GM18907 (cell line): ENCODE measurements at regions not wholly inside any gene's neighbourhood (a gene's known extent, or its start where the extent isn't known, plus 50 kb on each side); places are given as distances from the start of the nearest gene placed in this dataset.
A peak's percentile ranks its signal among the peaks of the same experiment; 100 is the strongest.

ENCODE experiments used
- ATAC-seq: cut with Tn5 transposase; IDR thresholded peaks from one replicate; pipeline ENCODE4 v1.9.1; 2021; ENCODE audit warnings: mild to moderate bottlenecking, moderate library complexity; ENCODE audit not compliant: unreplicated experiment

GRCh38 chr12:76611533-76611932, 52.0 kb upstream of the OSBPL8 start:
- ATAC-seq = no peak

GRCh38 chr12:76614364-76614763, 54.8 kb upstream of the OSBPL8 start:
- no peak for ATAC-seq

- no peak for ATAC-seq
Observed at GRCh38 chr12:76618031-76618430, 58.5 kb upstream of the OSBPL8 start.

- ATAC-seq = peak; percentile 89
Observed at GRCh38 chr12:76621582-76622024, 62.0 kb upstream of the OSBPL8 start.

- no peak for ATAC-seq
Observed at GRCh38 chr12:76622351-76622750, 62.8 kb upstream of the OSBPL8 start.

- no peak for ATAC-seq
Observed at GRCh38 chr12:76622915-76623314, 63.3 kb upstream of the OSBPL8 start.

- no peak for ATAC-seq
Observed at GRCh38 chr12:76623931-76624330, 64.4 kb upstream of the OSBPL8 start.

- no peak for ATAC-seq
Observed at GRCh38 chr12:76627346-76628135, 68.0 kb upstream of the OSBPL8 start.

GRCh38 chr12:76628745-76629144, 69.2 kb upstream of the OSBPL8 start:
- ATAC-seq = no peak

GRCh38 chr12:76631741-76632140, 72.2 kb upstream of the OSBPL8 start:
- ATAC-seq = no peak

- no peak for ATAC-seq
Observed at GRCh38 chr12:76633415-76633814, 73.8 kb upstream of the OSBPL8 start.

- no peak for ATAC-seq
Observed at GRCh38 chr12:76634133-76634532, 74.6 kb upstream of the OSBPL8 start.

- no peak for ATAC-seq
Observed at GRCh38 chr12:76636121-76636692, 76.6 kb upstream of the OSBPL8 start.

- no peak for ATAC-seq
Observed at GRCh38 chr12:76637807-76638206, 78.2 kb upstream of the OSBPL8 start.

GRCh38 chr12:76639646-76640045, 80.1 kb upstream of the OSBPL8 start:
- no peak for ATAC-seq

- no peak for ATAC-seq
Observed at GRCh38 chr12:76641073-76641472, 81.5 kb upstream of the OSBPL8 start.

- ATAC-seq = no peak
Observed at GRCh38 chr12:76641961-76642360, 82.4 kb upstream of the OSBPL8 start.

GRCh38 chr12:76643438-76643837, 83.9 kb upstream of the OSBPL8 start:
- ATAC-seq = no peak

GRCh38 chr12:76644950-76645349, 85.4 kb upstream of the OSBPL8 start:
- no peak for ATAC-seq

GRCh38 chr12:76645934-76646333, 86.4 kb upstream of the OSBPL8 start:
- ATAC-seq = no peak

- ATAC-seq = no peak
Observed at GRCh38 chr12:76646366-76646765, 86.8 kb upstream of the OSBPL8 start.

- ATAC-seq = no peak
Observed at GRCh38 chr12:76649099-76649498, 89.5 kb upstream of the OSBPL8 start.

GRCh38 chr12:76652402-76652801, 92.8 kb upstream of the OSBPL8 start:
- no peak for ATAC-seq
